Dermis microvascular lymphatic vessel endothelial cell (primary cell): ENCODE measurements at regions not wholly inside any gene's neighbourhood (a gene's known extent, or its start where the extent isn't known, plus 50 kb on each side); places are given as distances from the start of the nearest gene placed in this dataset.

Experiments
- DNase-seq, 2 donors: peaks; one replicate each; pipeline versions ENCODE4 v3.0.0 to v3.0.0-alpha.2; 2010; ENCODE audit warnings: low read depth in 2 of 2

DNA sequence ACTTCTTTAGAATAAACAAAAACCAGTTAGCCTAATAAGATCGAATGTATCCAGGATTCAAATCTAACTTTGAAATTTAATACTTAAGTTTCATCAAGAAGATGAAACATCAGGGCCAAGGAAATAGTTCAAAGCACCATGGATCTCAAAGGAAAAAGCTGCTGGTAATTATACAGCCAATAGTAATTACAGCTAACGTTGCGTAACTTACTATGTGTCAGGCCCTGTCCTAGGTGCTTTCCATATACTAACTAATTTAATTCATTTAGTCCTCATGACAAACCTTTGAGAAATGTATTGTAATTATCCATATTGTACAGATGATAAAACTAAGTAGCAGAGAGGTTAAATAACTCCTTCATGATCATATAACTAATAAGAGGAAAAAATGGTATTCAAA, 598.6 kb downstream of the NYAP2 start:
- no peak for DNase-seq

DNA sequence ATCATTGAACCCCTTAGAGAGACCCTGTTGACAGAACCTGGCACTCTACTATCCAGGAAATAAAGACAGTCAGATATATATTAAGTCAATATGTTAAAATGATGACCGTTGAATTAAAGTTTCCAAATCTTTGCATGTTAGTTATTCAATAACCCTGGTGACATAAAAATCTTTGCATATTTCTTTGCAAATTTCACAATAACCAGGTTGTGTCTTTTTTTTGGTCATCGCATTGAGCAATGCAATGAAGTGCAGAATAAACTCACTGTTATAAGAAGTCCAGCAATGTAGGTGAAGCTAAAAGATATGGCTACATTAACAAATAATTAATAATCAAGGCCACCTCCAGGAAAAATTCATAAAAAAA, 596.9 kb downstream of the NYAP2 start:
- no peak for DNase-seq

DNA sequence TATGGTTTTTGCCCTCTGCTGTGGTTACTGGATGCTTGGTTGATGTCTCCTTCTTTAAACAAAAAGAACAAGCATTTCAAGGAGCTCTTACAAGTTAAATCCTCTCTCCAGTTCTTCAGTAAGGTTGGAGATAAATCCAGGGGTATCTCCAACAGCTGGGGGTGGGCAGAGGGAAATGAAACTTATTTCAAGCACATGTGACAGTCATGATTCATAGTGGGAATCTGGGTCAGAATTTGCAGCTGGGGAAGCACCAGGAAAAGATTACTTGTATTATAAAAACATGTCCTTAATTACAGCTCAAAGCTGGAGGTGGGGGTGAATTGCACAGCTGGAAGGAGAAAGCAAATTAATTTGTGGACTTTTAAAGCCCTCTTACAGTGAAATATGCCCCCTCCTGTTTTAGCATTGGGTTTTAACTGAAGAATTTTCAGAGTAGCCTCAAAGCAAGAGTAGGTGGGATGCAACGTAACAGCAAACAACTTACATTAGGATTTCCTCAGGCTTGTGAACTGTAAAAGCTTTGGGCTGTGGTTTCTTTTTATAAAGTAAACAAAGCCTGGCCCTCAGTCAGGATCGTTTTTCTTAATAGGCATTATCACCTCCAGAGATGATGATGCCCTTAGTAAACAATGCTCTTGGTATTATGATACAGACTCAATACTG, 596.4 kb downstream of the NYAP2 start:
- DNase-seq, result no peak

DNA sequence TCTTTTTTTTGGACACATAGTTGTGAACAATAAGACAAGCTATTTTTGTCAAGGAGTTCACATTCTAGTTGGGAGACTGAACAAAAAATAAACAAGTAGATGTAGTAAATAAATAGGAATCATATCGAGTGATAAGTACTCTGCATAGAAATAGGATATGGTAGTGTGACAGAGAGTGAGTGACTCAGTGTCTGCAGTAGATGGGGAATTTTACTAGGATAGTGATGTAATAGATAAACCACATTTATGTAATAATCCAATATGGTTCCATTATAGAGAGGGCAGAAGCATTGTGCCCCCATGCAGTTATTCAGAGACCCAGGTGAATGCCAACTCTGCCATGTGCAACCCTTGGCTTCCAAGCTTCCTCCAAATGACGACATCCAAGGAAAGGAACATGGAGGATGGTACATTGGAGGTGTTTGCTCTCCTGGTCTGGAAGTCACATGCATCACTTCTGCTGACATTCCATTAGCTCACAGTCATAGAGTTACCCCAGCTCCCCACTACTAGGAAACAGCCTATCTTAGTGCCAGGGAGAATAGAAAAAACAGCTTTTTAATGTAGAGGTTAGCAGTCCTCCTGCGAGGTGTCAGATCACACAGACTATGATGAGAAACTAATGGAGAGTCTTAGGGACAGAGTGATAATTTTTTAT, 595.4 kb downstream of the NYAP2 start:
- no peak for DNase-seq

DNA sequence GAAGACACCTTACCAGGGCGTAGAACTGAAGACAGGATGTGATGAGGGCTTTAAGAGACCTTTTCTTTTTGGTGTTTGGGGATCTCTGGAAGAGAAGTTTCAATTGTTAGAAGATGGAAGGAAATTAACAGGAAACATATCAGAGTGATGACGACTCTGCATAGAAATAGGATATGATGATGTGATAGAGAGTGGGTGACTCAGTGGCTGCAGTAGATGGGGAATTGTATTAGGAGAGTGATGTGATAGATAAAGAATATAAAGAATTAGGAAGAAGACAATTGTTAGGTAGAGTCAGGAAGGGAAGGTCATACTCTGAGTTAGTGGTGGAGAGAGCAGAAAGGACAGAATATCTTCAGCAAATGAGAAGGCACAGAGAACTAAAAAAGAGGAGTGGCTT, 593.9 kb downstream of the NYAP2 start:
- no peak for DNase-seq

DNA sequence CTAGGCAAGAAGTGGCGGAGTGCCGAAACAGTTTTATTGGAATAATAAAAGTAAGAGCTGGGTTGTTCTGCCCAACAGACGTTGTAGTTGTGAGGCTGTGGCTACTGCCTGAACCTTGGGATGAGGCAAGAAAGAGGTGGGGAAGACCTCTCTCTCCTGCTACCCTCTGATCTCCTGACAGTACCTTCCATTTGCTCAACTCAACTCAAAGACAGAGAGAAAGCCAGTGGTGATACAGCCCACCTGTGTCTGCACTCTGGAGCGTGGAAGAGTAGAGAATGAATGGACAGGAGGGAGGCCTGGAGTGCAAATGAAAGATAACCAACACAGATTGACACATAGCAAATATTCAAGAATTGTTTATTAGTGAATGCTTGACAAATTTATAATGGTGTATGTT, 590.3 kb downstream of the NYAP2 start:
- DNase-seq, result no peak

DNA sequence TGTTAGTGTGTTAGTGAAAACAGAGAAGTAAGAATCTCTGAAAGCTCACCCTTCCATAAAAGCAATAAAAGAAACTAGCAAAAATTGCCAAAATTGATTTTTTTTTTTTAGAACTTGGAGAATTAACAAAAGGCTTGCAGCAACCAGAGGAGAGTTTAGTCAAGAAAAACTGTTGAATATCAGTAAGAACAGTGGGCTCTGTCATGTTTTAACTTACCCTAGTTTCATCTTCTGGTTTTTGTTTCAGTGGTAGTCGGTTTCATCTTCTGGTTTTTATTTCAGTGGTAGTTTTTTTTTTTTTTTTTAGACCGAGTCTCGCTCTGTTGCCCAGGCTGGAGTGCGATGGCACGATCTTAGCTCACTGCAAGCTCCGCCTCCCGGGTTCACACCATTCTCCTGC, 580.9 kb downstream of the NYAP2 start:
- DNase-seq, result no peak

DNA sequence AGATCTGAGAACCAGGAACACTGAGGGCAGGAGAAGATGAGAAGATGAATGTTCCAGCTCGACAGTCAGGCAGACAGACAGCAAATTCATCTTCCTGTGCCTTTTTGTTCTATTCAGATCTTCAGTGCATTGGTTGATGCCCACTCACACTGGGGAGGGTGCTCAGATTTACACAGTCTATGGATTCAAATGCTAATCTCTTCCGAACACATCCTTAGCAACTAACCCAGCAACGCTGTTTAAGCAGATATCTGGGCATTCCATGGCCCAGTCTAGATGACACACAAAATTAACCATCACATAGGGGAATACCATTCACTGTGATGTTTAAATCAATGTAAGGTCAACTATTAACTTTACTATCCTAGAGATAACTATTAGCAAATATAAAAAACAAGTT, 571.9 kb downstream of the NYAP2 start:
- no peak for DNase-seq

DNA sequence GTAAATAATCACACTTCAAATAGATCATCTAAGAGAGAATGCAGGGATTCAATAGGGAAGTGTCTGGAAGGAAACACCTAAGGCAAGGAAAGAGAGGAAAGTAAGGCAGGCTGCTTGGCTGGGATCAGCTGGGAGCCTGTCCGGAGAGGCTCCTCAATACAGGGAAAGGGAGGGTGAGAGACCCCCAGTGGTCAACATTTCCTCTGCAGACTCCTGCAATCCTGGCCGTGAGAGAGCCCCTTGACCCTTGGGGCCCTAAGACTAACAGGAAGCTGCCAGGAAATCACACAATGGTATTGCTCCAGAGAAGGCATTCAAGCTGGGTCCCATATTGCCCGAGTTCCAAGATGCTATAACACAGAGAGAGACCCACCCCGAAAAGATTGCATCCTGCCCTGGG, 549.4 kb downstream of the NYAP2 start:
- no peak for DNase-seq

DNA sequence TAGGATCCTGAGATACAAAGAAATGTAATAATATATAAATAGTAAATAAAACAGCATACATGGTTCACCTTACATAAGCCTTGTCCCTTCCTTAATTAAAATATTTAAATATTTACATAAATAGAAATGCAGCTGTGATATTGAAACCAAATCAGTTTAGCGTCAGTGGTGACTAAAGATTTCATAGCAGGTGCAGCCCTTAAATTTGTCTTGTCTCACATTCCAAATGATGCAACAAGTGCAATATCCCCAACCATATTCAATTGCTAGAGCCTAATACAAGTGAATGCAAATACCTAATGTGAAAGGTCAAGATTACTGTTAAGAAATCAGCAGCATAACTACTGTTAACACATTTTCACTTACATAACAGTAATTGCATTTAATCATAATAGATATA, 539.5 kb downstream of the NYAP2 start:
- no peak for DNase-seq

DNA sequence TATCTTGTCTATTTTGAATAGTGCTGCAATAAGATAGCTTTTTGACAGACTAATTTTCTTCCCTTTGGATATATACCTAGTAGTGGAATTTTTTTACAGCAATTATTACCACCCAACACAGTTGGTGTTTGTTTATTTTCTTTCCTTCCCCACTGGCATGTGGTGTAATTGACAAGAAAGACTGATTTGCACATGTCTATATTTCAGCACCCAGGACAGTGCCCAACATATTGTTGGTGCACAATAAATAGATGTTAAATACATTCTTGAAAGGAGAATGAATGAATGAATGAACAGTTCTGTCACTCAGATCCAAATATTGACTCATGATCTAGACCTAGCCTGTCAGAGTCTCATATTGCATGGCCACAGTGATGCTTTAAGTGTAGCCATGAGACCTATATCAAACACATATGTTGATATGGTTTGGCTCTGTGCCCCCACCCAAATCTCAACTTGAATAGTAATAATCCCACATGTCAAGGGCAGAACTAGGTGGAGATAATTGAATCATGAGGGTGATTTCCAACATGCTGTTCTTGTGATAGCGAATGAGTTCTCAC, 538.2 kb downstream of the NYAP2 start:
- DNase-seq, result no peak

DNA sequence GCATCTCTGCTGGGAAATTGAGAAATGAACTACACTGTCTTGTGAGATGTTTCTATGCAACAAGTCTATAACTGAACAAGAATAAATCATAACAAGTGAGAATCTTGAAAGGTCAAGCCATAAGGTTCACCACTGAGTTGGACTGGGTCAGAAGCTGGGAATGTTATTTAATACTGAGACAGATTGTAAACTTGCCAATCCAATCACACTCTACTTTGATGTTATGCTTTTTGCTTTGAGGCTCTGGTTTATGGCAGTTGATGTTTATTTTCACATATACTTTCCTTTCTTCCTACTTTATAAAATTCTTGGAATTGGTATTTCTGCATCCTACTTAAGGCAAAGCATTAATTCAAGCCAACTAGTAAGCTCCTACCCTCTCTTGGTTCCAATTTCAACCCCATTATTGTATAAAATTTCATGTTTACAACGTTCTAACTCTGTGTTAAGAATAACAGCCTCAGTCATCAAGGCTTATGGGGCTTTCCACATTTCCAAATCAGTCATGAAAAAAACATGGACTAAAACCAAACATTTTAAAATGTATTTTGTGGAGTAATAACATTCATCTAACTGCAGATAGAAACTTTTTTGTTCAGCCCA, 533.4 kb downstream of the NYAP2 start:
- DNase-seq, result no peak

DNA sequence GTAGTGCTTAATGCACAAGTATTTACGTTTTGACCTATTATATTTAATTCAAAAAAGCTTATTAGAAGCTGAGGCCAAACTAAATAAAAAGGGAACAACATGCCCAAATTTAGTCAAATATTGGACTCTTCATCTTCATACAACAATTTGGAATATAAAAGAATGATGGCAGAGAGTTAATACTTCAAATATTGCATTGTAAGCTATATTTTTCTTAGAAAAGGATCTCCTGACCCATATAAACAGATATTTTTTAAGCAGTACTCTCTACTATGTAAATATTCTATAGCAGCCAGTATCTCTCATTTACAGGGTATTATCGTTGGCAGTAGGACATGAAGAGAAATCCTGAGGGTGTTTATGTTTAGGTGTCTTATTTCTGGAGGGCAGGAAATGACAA, 531.2 kb downstream of the NYAP2 start:
- no peak for DNase-seq

DNA sequence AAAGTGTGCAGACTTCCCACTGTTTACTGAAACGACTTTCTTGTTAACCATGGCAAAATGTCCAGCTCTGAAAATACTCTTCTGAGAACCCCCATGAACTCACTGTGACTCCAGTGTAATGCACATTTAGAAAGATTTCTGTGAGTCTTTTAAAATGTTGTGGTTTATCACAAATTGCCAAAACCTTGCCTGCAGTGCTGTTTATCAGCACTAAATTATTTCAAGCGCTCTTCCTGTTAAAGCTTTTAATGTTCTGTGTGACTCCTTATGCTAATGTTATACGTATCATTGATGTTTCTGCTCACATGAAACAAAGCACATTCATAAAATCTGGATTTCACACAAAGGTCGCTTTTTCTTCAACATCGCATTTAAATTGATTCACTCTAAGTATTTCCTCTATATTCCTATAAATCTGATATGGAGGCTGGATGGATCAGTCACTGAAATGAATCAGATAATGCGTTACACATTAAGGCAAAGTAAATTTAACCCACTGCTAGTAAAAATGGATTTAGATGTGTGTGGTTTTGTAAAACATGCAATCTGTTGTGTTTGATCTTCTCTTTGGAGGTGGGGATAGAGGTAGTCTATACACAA, 521.2 kb downstream of the NYAP2 start:
- no peak for DNase-seq

DNA sequence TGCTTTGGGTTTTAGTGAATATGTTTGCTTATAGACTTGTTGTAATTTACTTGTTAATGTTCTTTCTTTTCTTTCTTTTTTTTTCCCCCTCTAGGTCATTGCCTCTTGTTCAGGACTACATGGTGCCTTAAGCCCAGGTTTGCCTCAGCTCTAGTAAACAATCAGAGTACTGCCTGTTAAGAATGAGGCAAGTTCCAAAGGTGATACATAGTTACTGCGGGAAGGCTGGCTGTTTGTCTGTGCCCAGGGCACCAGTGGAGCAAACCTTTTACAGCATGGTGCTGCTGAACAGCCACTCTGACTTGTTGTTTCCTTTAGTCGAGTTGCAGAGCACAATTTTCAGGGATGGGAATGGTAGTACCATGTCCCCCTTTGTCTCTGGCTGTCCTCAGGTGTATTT, 517.2 kb downstream of the NYAP2 start:
- no peak for DNase-seq

DNA sequence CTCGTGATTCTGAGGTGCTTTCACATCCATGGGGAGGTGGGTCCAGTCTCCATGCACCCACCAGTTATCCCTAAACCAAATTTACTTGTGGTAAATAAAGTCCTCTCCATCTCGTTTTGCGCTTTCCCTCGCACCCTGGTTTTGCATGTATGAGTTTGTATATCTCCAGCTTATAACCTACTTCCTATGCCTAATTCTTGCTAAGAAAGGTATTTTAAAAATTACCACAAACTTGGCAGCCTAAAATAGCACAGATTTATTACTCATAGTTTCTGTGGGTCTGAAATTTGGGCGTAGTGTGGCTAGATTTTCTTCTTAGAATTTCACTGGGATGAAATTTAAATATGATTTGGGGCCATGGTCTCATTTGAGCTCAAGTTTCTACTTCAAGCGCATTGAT, 511.5 kb downstream of the NYAP2 start:
- DNase-seq, result no peak

DNA sequence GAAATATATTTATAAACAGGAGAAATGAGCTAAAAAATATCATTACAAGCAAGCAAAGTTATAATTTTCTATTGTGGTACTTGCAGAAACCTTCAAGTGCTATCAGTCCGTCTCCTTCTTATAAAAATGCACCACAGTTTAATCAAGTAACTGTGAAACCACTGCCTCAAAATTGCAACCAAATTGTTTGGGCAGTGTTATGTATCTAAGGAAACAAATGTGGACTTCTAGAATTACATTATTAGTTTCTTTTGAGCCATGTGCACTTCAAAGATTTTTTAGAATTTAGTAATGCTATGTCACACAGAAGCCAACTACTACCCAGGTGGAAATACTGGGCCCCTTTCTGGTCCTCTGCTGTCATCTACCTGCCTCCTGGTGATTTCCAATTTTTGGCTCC, 495.6 kb downstream of the NYAP2 start:
- DNase-seq, result no peak

DNA sequence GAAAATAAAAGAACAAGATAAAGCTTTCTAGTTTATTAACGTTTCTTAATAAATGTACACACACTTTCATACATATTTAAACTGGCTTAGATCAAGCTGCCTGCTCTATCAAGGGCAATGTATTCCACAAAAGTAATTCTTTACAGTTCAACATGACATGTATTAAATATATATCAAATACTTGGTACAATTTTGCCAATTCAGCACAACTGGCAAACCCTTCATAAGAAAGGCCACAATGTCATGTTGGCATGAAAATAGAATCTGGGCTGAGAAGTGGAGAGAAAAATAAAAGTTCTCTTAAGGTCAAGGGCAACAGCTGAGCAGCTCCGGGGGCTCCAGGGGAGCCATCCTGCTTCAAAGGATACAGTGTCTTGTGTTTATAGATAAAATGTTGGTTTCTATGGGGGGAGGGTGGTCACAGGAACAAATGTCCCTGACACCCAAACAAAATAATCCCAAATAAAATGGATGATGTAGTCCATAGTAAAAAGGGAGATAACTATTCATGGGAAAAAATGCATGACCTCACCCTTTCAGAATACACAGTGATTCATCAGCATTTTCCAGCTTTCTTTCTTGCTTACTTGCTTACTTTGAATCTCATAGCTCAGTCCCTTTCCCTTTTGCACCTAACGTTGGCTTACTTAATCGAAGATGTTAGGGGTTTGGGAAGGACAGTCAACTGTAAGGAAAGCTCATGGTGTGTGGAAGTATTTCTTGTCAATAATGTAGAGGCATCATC, 494.9 kb downstream of the NYAP2 start:
- no peak for DNase-seq

DNA sequence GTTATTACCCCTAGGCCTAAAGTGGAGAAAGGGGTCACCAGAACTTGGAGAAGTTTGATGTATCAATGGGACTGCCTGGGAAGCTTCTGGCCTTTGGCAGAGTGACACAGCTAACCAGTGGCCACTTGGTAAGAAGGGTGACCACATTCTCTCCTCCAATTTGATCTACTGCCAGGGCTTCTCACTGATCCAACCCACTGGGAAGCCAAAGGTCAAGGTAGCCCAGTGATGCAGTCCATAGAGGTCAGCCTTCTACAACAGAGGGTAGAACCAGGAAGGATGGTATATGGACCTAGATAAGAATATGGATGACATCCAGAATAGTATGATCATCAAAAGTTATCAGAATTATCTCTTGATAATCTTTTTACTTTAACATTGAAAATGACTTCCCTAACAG, 493.6 kb downstream of the NYAP2 start:
- DNase-seq, result no peak

DNA sequence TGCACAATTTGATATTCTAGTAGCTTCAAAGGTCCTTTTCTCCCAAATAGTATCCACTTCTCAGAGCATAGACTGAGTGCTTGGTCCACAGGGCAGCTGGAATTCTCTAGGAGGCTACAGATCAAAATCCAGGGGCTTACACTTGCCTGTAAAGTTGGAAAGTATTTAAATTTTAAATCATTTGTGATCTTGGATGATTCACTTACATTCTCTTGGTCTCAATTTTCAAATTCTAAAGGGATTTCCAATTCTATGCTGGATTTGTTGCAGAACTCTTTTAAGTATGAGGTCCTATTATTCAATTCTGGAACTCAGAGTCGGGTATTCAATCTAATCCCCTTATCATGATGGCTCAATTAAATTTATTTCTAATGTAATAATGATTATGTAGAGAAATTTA, 492.3 kb downstream of the NYAP2 start:
- no peak for DNase-seq

DNA sequence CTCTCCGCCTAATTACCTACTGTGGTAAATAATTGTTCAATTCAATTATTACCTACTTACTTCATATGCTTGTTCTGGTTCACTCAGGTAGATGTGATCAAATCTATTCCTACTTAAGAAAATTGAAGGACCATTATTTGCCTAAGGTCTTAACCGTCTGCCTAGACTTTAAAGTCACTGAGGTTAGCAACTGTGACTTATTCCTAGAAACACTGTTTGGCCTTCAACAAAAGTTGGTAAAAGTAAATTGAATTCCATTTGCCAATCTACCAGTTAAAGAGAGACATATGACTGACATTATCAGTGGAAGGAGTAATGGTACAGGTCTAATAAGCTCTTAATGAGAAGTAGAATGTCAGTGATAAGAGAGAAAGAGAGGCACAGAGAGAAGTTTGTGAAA, 491.5 kb downstream of the NYAP2 start:
- no peak for DNase-seq

DNA sequence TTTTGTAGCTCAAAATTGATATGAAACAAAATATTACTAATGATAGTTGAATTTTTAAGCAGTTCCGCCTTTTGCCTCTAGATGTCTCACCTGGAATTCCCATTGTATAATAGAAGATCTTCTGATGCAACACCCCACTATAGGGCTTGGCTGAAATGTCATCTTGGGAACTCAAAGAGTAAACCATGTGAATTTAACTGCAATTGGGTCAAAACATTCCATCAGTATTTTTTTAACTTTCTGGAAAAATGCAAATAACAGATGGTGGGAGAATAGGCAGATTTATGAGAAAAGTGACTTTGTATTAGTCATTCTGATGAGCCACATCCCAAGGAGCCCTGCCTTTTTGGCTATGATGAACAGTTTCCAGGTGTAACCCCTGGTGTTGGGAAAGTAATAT, 489.9 kb downstream of the NYAP2 start:
- peak; percentile 9 to 20 for DNase-seq
